Tibial artery (tissue), 4 donors: ENCODE measurements at regions not wholly inside any gene's neighbourhood (a gene's known extent, or its start where the extent isn't known, plus 50 kb on each side); places are given as distances from the start of the nearest gene placed in this dataset.

Experiments used
- DNase-seq, 2 donors: peaks; one replicate each; pipeline ENCODE4 v3.0.0-alpha.2; 2019
- H3K27ac ChIP-seq, 2 donors: fragments of 200-600 bp; sonication (generic) in 1 of 2; 1 replicate in 1 of 2; 2 replicates in 1 of 2; pipeline ENCODE4 v1.5.1; 2018 to 2019; ENCODE audit warnings: mild to moderate bottlenecking in 1 of 2
- H3K27me3 ChIP-seq, 2 donors: fragments of 200-600 bp; sonication (generic) in 1 of 2; one replicate each; pipeline versions ENCODE4 v1.5.1 to v1.6.0; 2016 to 2019
- H3K36me3 ChIP-seq, 3 donors: fragments of 200-600 bp; sonication (generic) in 2 of 3; one replicate each; pipeline ENCODE4 v1.5.1; 2016 to 2019; ENCODE audit warnings: mild to moderate bottlenecking in 2 of 3
- H3K4me1 ChIP-seq, 4 donors: fragments of 200-600 bp; sonication (generic) in 2 of 4; 1 replicate in 3 of 4; 2 replicates in 1 of 4; pipeline ENCODE4 v1.5.1; 2016 to 2019
- H3K4me3 ChIP-seq, 2 donors: fragments of 200-600 bp; sonication (generic) in 1 of 2; 1 replicate in 1 of 2; 2 replicates in 1 of 2; pipeline ENCODE4 v1.5.1; 2018 to 2019; ENCODE audit warnings: mild to moderate bottlenecking in 2 of 2
- H3K9me3 ChIP-seq, 3 donors: fragments of 200-600 bp; sonication (generic) in 1 of 3; one replicate each; pipeline ENCODE4 v1.5.1; 2016 to 2019
- intact Hi-C: fragments of 100-400 bp; cut with DNase I; formaldehyde crosslinking; loops from one replicate; pipeline ENCODE4 v1.15.0; 2023; ENCODE audit warnings: low total_unique reads
- TF ChIP-seq, protein P1 (sequence below), 2 experiments: fragments of 200-600 bp in 1 of 2; fragments of 450-650 bp in 1 of 2; IDR thresholded peaks; one replicate each; pipeline ENCODE4 v1.5.1; 2017 to 2019; ENCODE audit warnings: antibody characterized with exemption in 2 of 2, mild to moderate bottlenecking in 1 of 2, moderate library complexity in 1 of 2

DNA sequence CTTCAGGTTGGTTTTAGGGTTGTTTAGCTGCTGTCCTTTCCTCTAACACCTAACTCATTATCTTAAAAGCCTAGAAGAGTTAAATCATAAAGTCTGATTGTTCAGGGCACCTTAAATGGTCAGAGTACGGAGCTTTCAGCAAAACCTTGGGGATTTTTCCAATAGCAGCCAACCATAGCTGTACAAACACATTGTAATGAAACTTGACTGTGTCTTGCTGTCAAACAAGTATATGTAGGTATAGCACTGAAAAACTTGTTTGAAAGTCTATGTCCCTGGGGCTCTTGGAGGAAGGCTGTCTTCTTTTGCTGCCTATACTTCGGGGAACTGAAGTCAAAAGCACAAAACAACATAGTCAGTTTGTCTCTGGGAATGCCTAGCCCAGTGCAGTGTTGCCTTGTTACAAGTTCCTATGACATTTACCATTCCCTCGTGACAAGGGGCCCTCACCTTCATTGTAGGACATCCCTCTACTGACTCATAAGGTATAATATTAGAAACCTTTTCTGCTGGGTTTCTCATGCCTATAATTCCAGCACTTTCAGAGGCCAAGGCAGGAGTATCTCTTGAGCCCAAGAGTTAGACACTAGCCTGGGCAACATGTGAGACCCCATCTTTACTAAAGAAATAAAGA lies 474.5 kb upstream of the NBEA start:
- Histone ChIP-seq H3K4me3 (no peak overlapping the region), H3K9me3 (no peaks in the 10 kb centered on the region), H3K27ac (no peak overlapping the region), H3K4me1 (peaks cover 0 to 16% (median 6%) of the 10 kb centered on the region in 4 donors), H3K27me3 (no peaks in the 10 kb centered on the region), H3K36me3 (no peaks in the 10 kb centered on the region)
- TF ChIP-seq, protein P1, sequence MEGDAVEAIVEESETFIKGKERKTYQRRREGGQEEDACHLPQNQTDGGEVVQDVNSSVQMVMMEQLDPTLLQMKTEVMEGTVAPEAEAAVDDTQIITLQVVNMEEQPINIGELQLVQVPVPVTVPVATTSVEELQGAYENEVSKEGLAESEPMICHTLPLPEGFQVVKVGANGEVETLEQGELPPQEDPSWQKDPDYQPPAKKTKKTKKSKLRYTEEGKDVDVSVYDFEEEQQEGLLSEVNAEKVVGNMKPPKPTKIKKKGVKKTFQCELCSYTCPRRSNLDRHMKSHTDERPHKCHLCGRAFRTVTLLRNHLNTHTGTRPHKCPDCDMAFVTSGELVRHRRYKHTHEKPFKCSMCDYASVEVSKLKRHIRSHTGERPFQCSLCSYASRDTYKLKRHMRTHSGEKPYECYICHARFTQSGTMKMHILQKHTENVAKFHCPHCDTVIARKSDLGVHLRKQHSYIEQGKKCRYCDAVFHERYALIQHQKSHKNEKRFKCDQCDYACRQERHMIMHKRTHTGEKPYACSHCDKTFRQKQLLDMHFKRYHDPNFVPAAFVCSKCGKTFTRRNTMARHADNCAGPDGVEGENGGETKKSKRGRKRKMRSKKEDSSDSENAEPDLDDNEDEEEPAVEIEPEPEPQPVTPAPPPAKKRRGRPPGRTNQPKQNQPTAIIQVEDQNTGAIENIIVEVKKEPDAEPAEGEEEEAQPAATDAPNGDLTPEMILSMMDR (IDR thresholded peaks at IDR 0.05) = no peak
- no peak for DNase-seq
- intact Hi-C loops = no loop called here

DNA sequence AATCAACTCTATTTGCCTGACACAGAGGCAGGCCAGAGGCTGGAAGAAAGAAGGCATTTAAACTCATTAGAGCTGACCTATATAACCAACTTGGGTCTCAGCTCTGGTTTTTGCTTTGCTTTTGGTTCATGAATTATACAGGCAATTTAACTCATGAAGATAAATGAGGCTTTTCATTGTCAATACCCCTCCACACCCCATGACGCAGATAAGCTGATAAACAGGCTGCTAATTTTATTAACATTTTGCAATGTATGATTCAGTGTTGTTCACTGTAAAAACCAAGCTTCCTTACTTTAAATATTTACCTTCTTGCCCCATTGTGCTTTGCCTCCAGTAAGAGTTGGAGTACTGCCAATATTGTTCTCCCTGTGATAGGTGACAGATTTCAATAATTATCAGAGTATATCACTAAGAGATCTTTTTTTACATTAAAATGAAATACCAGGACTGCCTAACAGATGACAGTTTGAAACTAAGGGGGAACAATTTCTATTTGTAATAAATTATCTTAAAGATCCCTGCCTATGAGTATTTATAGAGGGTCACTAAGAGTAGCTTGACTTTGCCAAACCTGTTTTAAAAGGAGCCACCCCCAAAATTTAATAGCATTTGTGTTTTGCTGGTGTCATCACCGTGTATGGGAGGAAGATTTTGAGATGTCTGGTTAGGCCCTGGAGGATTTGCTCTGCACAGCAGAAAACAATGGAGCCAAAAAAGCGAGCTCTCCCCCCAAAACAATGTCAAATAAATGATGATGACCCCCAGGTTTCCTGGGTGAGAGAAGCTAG lies 472.7 kb upstream of the NBEA start:
- TF ChIP-seq, protein P1 (IDR thresholded peaks at IDR 0.05) = no peak
- Histone ChIP-seq H3K9me3 (no peaks in the 10 kb centered on the region), H3K4me3 (no peak overlapping the region), H3K27me3 (no peaks in the 10 kb centered on the region), H3K4me1 (peaks cover 0 to 9% (median 1%) of the 10 kb centered on the region in 4 donors), H3K36me3 (no peaks in the 10 kb centered on the region), H3K27ac (no peak overlapping the region)
- no peak for DNase-seq
- intact Hi-C loops = no loop called here

DNA sequence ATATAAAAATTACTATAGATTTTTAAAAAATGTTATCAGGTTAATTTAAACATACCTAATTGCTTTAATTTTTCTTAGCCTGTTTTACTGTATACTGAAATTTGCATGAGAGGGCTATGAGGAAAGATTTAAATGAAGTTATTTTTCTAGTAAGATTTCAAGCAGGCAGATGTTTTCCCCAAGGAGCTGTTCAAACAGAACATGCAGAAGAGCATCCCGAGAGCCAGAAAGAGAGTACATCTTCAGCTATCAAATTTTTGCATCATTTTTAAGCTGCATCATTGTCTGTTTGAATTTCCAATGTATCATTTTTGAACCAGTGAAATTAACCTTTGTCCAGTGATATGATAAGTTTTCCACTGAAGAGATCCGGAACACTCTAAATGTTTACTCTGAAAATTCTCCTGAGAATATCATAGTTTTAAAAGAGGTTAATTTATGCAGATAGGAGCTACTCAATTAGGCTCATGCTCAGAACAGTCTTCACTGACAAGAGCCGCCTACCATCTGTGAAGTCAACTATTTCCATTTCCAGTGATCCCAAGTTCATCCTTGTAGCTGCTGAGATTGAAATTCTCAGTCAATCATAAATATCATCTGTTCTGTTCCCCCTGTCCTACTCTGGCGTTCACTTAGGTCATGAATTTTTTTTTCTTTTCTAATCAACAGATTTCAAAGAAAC lies 467.7 kb upstream of the NBEA start:
- intact Hi-C loops = no loop called here
- no peak overlapping the region for H3K27ac ChIP-seq
- no peaks in the 10 kb centered on the region for H3K9me3 ChIP-seq
- TF ChIP-seq, protein P1 (IDR thresholded peaks at IDR 0.05) = no peak
- no peaks in the 10 kb centered on the region for H3K36me3 ChIP-seq
- no peak overlapping the region for H3K4me3 ChIP-seq
- no peaks in the 10 kb centered on the region for H3K27me3 ChIP-seq
- no peaks in the 10 kb centered on the region for H3K4me1 ChIP-seq
- no peak for DNase-seq

DNA sequence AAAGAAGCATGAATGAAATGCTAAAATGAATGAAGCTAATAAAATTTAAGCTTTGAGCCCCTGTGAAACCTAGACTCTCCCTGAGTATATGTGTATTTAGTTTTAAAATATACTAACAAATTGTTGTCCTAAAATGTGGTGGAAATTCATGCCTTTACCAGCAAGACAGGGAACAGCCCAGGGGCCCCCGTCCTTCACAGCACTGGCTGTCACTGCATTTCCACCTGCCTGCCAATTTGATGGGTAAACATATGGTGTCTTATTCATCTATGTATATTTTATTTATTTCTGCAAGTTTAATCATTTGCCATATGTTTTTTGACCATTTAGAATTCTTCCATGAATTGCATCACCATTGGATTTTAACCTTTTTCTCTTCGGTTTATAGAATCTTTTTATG lies 463.7 kb upstream of the NBEA start:
- H3K9me3 ChIP-seq = no peaks in the 10 kb centered on the region
- no peaks in the 10 kb centered on the region for H3K36me3 ChIP-seq
- no peak for DNase-seq
- no peaks in the 10 kb centered on the region for H3K4me1 ChIP-seq
- intact Hi-C loops = no loop called here
- TF ChIP-seq, protein P1 (IDR thresholded peaks at IDR 0.05) = no peak
- H3K4me3 ChIP-seq = no peak overlapping the region
- no peak overlapping the region for H3K27ac ChIP-seq
- H3K27me3 ChIP-seq = no peaks in the 10 kb centered on the region

DNA sequence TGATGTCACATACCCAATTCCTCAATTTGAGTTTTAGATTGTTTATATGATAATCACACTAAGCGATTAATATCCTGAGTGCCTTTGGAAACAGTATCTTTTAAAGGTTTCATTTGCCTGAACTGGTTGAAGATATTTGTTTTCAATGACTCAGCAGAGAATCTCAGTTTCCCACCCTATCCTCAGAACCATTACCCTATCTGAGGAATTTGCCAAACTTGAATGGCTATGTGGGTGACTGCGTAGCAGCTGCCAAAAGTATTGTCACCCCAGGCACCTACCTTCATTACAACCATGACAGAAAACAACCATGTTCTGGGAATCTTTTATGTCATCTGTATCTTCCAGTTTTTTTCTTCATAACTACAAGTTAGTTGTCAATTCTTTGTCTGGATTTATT lies 440.1 kb upstream of the NBEA start:
- Histone ChIP-seq H3K36me3 (no peaks in the 10 kb centered on the region), H3K27me3 (no peaks in the 10 kb centered on the region), H3K27ac (no peak overlapping the region), H3K4me1 (no peaks in the 10 kb centered on the region), H3K9me3 (no peaks in the 10 kb centered on the region), H3K4me3 (no peak overlapping the region)
- TF ChIP-seq, protein P1 (IDR thresholded peaks at IDR 0.05) = no peak
- no peak for DNase-seq
- intact Hi-C loops = no loop called here
